ENCODE measurements at regions not wholly inside any gene's neighbourhood (a gene's known extent, or its start where the extent isn't known, plus 50 kb on each side); places are given as distances from the start of the nearest gene placed in this dataset.

DNA sequence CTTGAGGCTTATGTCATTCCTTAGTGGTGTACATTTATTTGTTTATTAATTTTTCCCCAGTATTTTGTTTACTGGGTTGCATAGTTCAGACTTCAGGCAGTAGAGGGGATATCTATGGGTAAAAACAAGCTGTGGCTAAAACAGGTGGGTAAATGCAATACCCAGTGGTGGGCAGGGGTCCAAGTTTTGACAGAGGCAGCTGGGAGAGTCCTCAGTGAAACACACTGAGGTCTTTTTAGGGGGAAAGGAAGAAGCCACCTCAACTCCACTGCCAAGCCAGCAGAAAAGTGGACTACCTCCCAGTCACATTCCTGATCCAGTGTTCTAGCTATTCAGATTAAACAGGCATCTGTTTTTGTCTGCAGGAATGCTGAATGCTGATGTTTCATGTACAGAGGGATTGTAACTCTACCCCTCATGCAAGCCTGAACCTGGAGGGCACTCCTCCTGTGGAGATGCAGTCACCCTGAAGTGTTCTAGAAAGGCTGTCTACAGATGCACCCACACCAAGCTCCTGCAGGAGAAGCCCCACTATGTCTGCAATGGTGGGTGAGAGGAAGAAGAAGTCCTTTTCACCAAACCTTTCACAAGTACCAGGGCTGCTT lies 757.8 kb downstream of the INHBA start:
- ChIA-PET POLR2A (no interaction called here), SMC1A (ENCODE audit: uncharacterized antibody, unreplicated experiment) (interaction anchor here (0.6 kb wide), 1 partner anchor 59 kb away, joined by 3 read pairs; no protein-coding TSS in a partner anchor)

GRCh38 chr7:40937879-40938278 lies 765.0 kb downstream of the INHBA start:
- SMC1A ChIA-PET (ENCODE audit: uncharacterized antibody, unreplicated experiment) = no interaction called here
- DNase-seq (ENCODE audit: low read depth, low spot score) = no peak
- no peaks in the 10 kb centered on the region for H3K9me3 ChIP-seq (replicated peaks; ENCODE audit: control insufficient read depth, insufficient read depth, low read length)
- intact Hi-C loops (cut with micrococcal nuclease; ENCODE audit: unreplicated experiment) = no loop called here
- no peak overlapping the region for H3K4me3 ChIP-seq
- H3K4me1 ChIP-seq (ENCODE audit: control insufficient read depth, insufficient read depth, low read length) = no peaks in the 10 kb centered on the region
- POLR2A ChIA-PET = no interaction called here
- in situ Hi-C loops (cut with MboI) = no loop called here
- no peaks in the 10 kb centered on the region for H3K79me2 ChIP-seq (ENCODE audit: control insufficient read depth, insufficient read depth, low read length)
- no peaks in the 10 kb centered on the region for H3K27me3 ChIP-seq (replicated peaks in 1 of 2; ENCODE audit: control insufficient read depth in 2 of 2, insufficient read depth in 2 of 2, low read length in 1 of 2)
- CTCF ChIA-PET = no interaction called here
- H3K27ac ChIP-seq (ENCODE audit: control insufficient read depth, insufficient read depth) = no peak overlapping the region
- no TSS peak for BruUV-seq (replicated peaks)
- H4K20me1 ChIP-seq (ENCODE audit: control insufficient read depth, insufficient read depth) = no peaks in the 10 kb centered on the region
- no peak for ATAC-seq
- H3K4me2 ChIP-seq (ENCODE audit: control insufficient read depth, insufficient read depth) = no peak overlapping the region
- 3% methylated on average over 2 of the region's 2 CpGs for WGBS (ENCODE audit: insufficient coverage, insufficient replicate concordance, low lambda C conversion rate, missing lambda C conversion rate)
- H2AFZ ChIP-seq (ENCODE audit: control insufficient read depth, low read depth, low read length) = no peak overlapping the region
- TF ChIP-seq, protein P1, sequence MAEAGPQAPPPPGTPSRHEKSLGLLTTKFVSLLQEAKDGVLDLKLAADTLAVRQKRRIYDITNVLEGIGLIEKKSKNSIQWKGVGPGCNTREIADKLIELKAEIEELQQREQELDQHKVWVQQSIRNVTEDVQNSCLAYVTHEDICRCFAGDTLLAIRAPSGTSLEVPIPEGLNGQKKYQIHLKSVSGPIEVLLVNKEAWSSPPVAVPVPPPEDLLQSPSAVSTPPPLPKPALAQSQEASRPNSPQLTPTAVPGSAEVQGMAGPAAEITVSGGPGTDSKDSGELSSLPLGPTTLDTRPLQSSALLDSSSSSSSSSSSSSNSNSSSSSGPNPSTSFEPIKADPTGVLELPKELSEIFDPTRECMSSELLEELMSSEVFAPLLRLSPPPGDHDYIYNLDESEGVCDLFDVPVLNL (IDR thresholded peaks at IDR 0.05; ENCODE audit: low read depth, low read length) = no peak
- no peak for TF ChIP-seq PRDM15 (CRISPR knock-in tag; IDR thresholded peaks at IDR 0.05)
- no peak for TF ChIP-seq BCLAF1 (IDR thresholded peaks at IDR 0.05)
- RAD21 ChIA-PET (ENCODE audit: unreplicated experiment) = no interaction called here
- FAIRE-seq = no peak
- no peaks in the 10 kb centered on the region for H3K36me3 ChIP-seq (ENCODE audit: control insufficient read depth in 2 of 2, insufficient read depth in 2 of 2, low read length in 1 of 2)
- no peak overlapping the region for H3K9ac ChIP-seq (ENCODE audit: control insufficient read depth, insufficient read depth, low read length)

More for the DNA sequence above, 757.8 kb downstream of the INHBA start:
- Histone ChIP-seq H3K9ac (ENCODE audit: control insufficient read depth, insufficient read depth, low read length) (no peak overlapping the region), H2AFZ (ENCODE audit: control insufficient read depth, low read depth, low read length) (no peak overlapping the region), H3K36me3 (ENCODE audit: control insufficient read depth in 2 of 2, insufficient read depth in 2 of 2, low read length in 1 of 2) (no peaks in the 10 kb centered on the region), H3K79me2 (ENCODE audit: control insufficient read depth, insufficient read depth, low read length) (no peaks in the 10 kb centered on the region), H3K27me3 (replicated peaks in 1 of 2; ENCODE audit: control insufficient read depth in 2 of 2, insufficient read depth in 2 of 2, low read length in 1 of 2) (no peaks in the 10 kb centered on the region), H3K4me1 (ENCODE audit: control insufficient read depth, insufficient read depth, low read length) (no peaks in the 10 kb centered on the region), H3K9me3 (replicated peaks; ENCODE audit: control insufficient read depth, insufficient read depth, low read length) (no peaks in the 10 kb centered on the region; the same call in 2 of the 3 replicates), H3K4me2 (ENCODE audit: control insufficient read depth, insufficient read depth) (no peak overlapping the region), H4K20me1 (ENCODE audit: control insufficient read depth, insufficient read depth) (no peaks in the 10 kb centered on the region), H3K27ac (ENCODE audit: control insufficient read depth, insufficient read depth) (no peak overlapping the region), H3K4me3 (no peak overlapping the region)
- BruUV-seq (replicated peaks) = no TSS peak
- ChIA-PET CTCF (no interaction called here), RAD21 (ENCODE audit: unreplicated experiment) (no interaction called here)
- ATAC-seq = no peak
- DNase-seq (ENCODE audit: low read depth, low spot score) = no peak
- in situ Hi-C loops (cut with MboI) (no loop called here), intact Hi-C loops (cut with micrococcal nuclease; ENCODE audit: unreplicated experiment) (no loop called here)
- TF ChIP-seq ZNF217 (IDR thresholded peaks at IDR 0.05) = no peak
- TF ChIP-seq BACH1 (IDR thresholded peaks at IDR 0.05; ENCODE audit: borderline replicate concordance) = no peak
- TF ChIP-seq SMAD5 (IDR thresholded peaks at IDR 0.05; ENCODE audit: low read depth) = no peak
- TF ChIP-seq GATAD2B (conservative IDR thresholded peaks at IDR 0.05; ENCODE audit: low read depth) = no peak
- TF ChIP-seq ESRRA (IDR thresholded peaks at IDR 0.05; ENCODE audit: low read length) = no peak
- TF ChIP-seq MYB (IDR thresholded peaks at IDR 0.05; ENCODE audit: borderline replicate concordance, low read depth, low read length) = no peak
- TF ChIP-seq DPF2 (IDR thresholded peaks at IDR 0.05) = no peak
- TF ChIP-seq EED (IDR thresholded peaks at IDR 0.05; ENCODE audit: low read depth) = no peak
- no peak for FAIRE-seq

Data from GM12878 (cell line).